GM21529 (cell line): ENCODE measurements at regions not wholly inside any gene's neighbourhood (a gene's known extent, or its start where the extent isn't known, plus 50 kb on each side); places are given as distances from the start of the nearest gene placed in this dataset.

Source experiments
- ATAC-seq: cut with Tn5 transposase; IDR thresholded peaks from one replicate; pipeline ENCODE4 v1.9.1; 2021; ENCODE audit not compliant: unreplicated experiment

- no peak for ATAC-seq
Observed at GRCh38 chr1:184267747-184268146, 119.1 kb upstream of the C1orf21 start.

GRCh38 chr1:184270556-184270955 lies 116.3 kb upstream of the C1orf21 start:
- ATAC-seq: no peak

- ATAC-seq: no peak
Observed at GRCh38 chr1:184272175-184272866, 114.5 kb upstream of the C1orf21 start.

GRCh38 chr1:184276416-184276815 lies 110.4 kb upstream of the C1orf21 start:
- ATAC-seq: no peak

- ATAC-seq: no peak
Observed at GRCh38 chr1:184279911-184280458, 106.8 kb upstream of the C1orf21 start.

- no peak for ATAC-seq
Observed at GRCh38 chr1:184283999-184284398, 102.8 kb upstream of the C1orf21 start.

- ATAC-seq: no peak
Observed at GRCh38 chr1:184284900-184285299, 101.9 kb upstream of the C1orf21 start.

- ATAC-seq: no peak
Observed at GRCh38 chr1:184285401-184286087, 101.3 kb upstream of the C1orf21 start.

GRCh38 chr1:184287001-184287400 lies 99.8 kb upstream of the C1orf21 start:
- no peak for ATAC-seq

- no peak for ATAC-seq
Observed at GRCh38 chr1:184289825-184290550, 96.8 kb upstream of the C1orf21 start.

GRCh38 chr1:184291701-184292100 lies 95.1 kb upstream of the C1orf21 start:
- ATAC-seq: no peak

GRCh38 chr1:184292101-184292500 lies 94.7 kb upstream of the C1orf21 start:
- no peak for ATAC-seq

GRCh38 chr1:184294101-184294500 lies 92.7 kb upstream of the C1orf21 start:
- ATAC-seq: no peak

GRCh38 chr1:184296466-184297243 lies 90.2 kb upstream of the C1orf21 start:
- no peak for ATAC-seq

GRCh38 chr1:184297244-184297750 lies 89.5 kb upstream of the C1orf21 start:
- no peak for ATAC-seq

- no peak for ATAC-seq
Observed at GRCh38 chr1:184298440-184299405, 88.1 kb upstream of the C1orf21 start.

GRCh38 chr1:184299406-184299790 lies 87.4 kb upstream of the C1orf21 start:
- ATAC-seq: no peak

GRCh38 chr1:184299796-184300195 lies 87.0 kb upstream of the C1orf21 start:
- no peak for ATAC-seq

- ATAC-seq: no peak
Observed at GRCh38 chr1:184300446-184300845, 86.4 kb upstream of the C1orf21 start.

- ATAC-seq: no peak
Observed at GRCh38 chr1:184301227-184301626, 85.6 kb upstream of the C1orf21 start.
